Uterus (tissue), 3 donors: ENCODE measurements at regions not wholly inside any gene's neighbourhood (a gene's known extent, or its start where the extent isn't known, plus 50 kb on each side); places are given as distances from the start of the nearest gene placed in this dataset.
A peak's percentile ranks its signal among the peaks of the same experiment; 100 is the strongest.

ENCODE experiments used
- DNase-seq, 2 donors: peaks; one replicate each; pipeline ENCODE4 v3.0.0-alpha.2; 2019 to 2020
- H3K27ac ChIP-seq, 2 donors: fragments of 200-600 bp; sonication (generic); 1 replicate in 1 of 2; 2 replicates in 1 of 2; pipeline ENCODE4 v1.5.1; 2016 to 2018
- H3K27me3 ChIP-seq, 2 donors: fragments of 200-600 bp; sonication (generic); one replicate each; pipeline ENCODE4 v1.5.1; 2018 to 2019; ENCODE audit warnings: control low read depth in 1 of 2
- H3K36me3 ChIP-seq, 2 donors: fragments of 200-600 bp; sonication (generic); one replicate each; pipeline ENCODE4 v1.5.1; 2019; ENCODE audit warnings: control low read depth in 1 of 2
- H3K4me1 ChIP-seq, 2 donors: fragments of 200-600 bp; sonication (generic); one replicate each; pipeline ENCODE4 v1.5.1; 2018 to 2019; ENCODE audit warnings: control low read depth in 1 of 2
- H3K4me3 ChIP-seq, 2 donors: fragments of 200-600 bp; sonication (generic); 1 replicate in 1 of 2; 2 replicates in 1 of 2; pipeline ENCODE4 v1.5.1; 2018 to 2019; ENCODE audit warnings: mild to moderate bottlenecking in 1 of 2
- H3K9me3 ChIP-seq, 2 donors: fragments of 200-600 bp; sonication (generic); one replicate each; pipeline ENCODE4 v1.5.1; 2019; ENCODE audit warnings: control low read depth in 1 of 2
- CTCF ChIP-seq, 4 experiments: fragments of 200-600 bp in 2 of 4; fragments of 450-650 bp in 2 of 4; sonication (generic) in 2 of 4; IDR thresholded peaks; one replicate each; pipeline ENCODE4 v1.5.1; 2016 to 2019; ENCODE audit warnings: antibody characterized with exemption in 4 of 4, mild to moderate bottlenecking in 2 of 4, moderate library complexity in 1 of 4
- POLR2A ChIP-seq, 2 donors: fragments of 450-650 bp; IDR thresholded peaks; one replicate each; pipeline ENCODE4 v1.6.1; 2016; ENCODE audit warnings: antibody characterized with exemption in 2 of 2, mild to moderate bottlenecking in 1 of 2, moderate library complexity in 1 of 2
- intact Hi-C: fragments of 100-400 bp; cut with DNase I; formaldehyde crosslinking; loops from one replicate; pipeline ENCODE4 v1.15.1; 2023; ENCODE audit warnings: low total_unique reads
- donor health status: DM: yes; HTN: yes; CAD: no.

DNA sequence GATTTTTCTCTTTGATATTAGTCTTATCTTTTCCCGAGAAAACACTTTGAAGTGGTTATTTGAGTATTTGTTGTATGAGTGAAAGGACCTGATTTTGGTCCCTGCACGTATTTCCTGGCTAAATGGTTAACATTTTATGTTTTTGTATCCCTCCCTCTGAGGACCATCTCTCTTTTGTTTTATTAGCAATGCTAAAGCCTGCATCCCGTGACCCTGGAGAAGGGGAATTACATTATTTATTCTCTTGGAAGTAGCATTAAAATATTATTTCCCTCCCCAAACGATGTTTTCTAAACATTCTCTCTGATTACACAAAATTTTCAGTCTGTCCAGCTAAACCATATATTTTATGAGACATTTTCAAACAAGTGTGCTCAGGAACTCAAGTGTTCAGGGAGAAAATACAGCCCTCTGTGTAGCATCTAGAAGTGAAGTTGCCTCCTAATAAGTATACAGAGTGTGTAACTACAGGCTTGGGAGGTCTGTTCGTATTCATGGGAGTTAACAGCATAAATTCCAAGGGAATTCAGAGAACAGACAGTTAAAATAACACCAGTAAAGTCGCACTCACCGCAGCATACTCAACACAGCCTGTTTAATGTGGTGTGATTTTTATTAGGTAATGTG is 163.8 kb upstream of the NPVF start:
- Histone ChIP-seq H3K9me3 (no peaks in the 10 kb centered on the region), H3K36me3 (no peaks in the 10 kb centered on the region), H3K4me1 (peaks cover 0 to 8% of the 10 kb centered on the region in 2 donors), H3K27me3 (no peaks in the 10 kb centered on the region), H3K27ac (peak overlapping the region; percentile 77 to 89), H3K4me3 (no peak overlapping the region)
- no peak for DNase-seq
- no peak for TF ChIP-seq POLR2A (IDR thresholded peaks at IDR 0.05)
- TF ChIP-seq CTCF (IDR thresholded peaks at IDR 0.05), result no peak
- intact Hi-C loops, result loop anchor here (5.0 kb wide), 2 partner anchors 175 to 460 kb away; no protein-coding TSS in a partner anchor

DNA sequence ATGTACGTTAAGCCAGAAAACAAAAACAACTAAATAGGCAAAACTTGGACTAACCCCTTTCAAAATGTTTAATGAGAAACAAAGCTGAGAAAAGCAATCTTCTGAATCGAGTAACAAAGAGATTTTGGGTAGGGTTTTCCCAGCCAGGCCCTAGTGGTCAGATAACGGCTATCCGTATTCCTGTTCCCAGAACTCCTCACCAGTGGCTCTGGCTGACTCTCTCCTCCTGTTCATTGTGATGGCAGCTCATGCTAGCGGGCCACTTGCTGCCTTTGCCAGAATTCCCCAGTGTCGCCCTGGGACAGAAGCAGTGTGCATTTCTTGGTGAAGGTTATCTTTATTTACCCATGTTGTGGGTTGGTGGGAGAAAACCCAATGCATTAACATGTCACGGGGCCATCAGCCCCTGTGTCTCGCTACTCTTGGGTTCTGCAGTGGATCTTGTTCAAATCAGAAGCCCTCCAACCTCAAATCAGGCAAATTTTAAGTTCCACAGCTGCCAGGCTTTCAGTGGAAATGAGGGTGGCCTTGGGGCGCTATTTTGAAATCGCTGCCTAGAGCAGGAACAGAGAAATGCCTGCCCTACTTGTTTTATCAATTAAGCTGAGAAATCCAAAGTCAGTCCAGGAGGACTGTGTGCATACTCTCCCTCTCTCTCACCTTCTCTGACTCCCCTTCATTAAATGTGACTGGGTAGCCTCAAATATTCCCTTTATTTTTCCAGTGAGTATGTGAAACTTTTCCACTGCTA is 164.5 kb upstream of the NPVF start:
- peak overlapping the region; percentile 77 to 89 for H3K27ac ChIP-seq

GRCh38 chr7:25395976-25396375 is 167.7 kb upstream of the NPVF start:
- Histone ChIP-seq H3K27me3 (no peaks in the 10 kb centered on the region), H3K4me3 (no peak overlapping the region), H3K36me3 (no peaks in the 10 kb centered on the region), H3K9me3 (no peaks in the 10 kb centered on the region), H3K4me1 (peaks cover 0 to 6% of the 10 kb centered on the region in 2 donors), H3K27ac (peak overlapping the region in 1 of 2 donors; percentile 89)
- DNase-seq, result no peak
- TF ChIP-seq CTCF (IDR thresholded peaks at IDR 0.05) (no peak), POLR2A (IDR thresholded peaks at IDR 0.05) (no peak)
- intact Hi-C loops, result no loop called here

More for the DNA sequence above, 164.5 kb upstream of the NPVF start:
- DNase-seq, result no peak
- Histone ChIP-seq H3K36me3 (no peaks in the 10 kb centered on the region), H3K27me3 (no peaks in the 10 kb centered on the region), H3K4me1 (peaks cover 0 to 6% of the 10 kb centered on the region in 2 donors), H3K9me3 (no peaks in the 10 kb centered on the region), H3K4me3 (no peak overlapping the region)
- TF ChIP-seq POLR2A (IDR thresholded peaks at IDR 0.05) (no peak), CTCF (IDR thresholded peaks at IDR 0.05) (peak in 3 of 4 experiments; percentile 8 to 19 (median 14))
- intact Hi-C loops, result loop anchor here (5.0 kb wide), 2 partner anchors 175 to 460 kb away; no protein-coding TSS in a partner anchor

- Histone ChIP-seq H3K9me3 (no peaks in the 10 kb centered on the region), H3K27ac (peak overlapping the region; percentile 31 to 89), H3K4me3 (no peak overlapping the region), H3K27me3 (no peaks in the 10 kb centered on the region), H3K36me3 (no peaks in the 10 kb centered on the region), H3K4me1 (peaks cover 0 to 6% of the 10 kb centered on the region in 2 donors)
- DNase-seq, result no peak
- intact Hi-C loops, result no loop called here
- TF ChIP-seq POLR2A (IDR thresholded peaks at IDR 0.05) (no peak), CTCF (IDR thresholded peaks at IDR 0.05) (no peak)
Measured at GRCh38 chr7:25396668-25397067, 168.4 kb upstream of the NPVF start.

- no peaks in the 10 kb centered on the region for H3K9me3 ChIP-seq
- TF ChIP-seq CTCF (IDR thresholded peaks at IDR 0.05), result no peak
- no peak for TF ChIP-seq POLR2A (IDR thresholded peaks at IDR 0.05)
- intact Hi-C loops, result no loop called here
- no peak for DNase-seq
- no peak overlapping the region for H3K27ac ChIP-seq
- no peaks in the 10 kb centered on the region for H3K36me3 ChIP-seq
- H3K4me1 ChIP-seq, result peaks cover 0 to 2% of the 10 kb centered on the region in 2 donors
- H3K4me3 ChIP-seq, result no peak overlapping the region
- H3K27me3 ChIP-seq, result no peaks in the 10 kb centered on the region
Measured at GRCh38 chr7:25398418-25398817, 170.1 kb upstream of the NPVF start.
